GM12872 (cell line): ENCODE measurements at regions not wholly inside any gene's neighbourhood (a gene's known extent, or its start where the extent isn't known, plus 50 kb on each side); places are given as distances from the start of the nearest gene placed in this dataset.

ENCODE experiments used
- TF ChIP-seq, protein P1 (sequence below): IDR thresholded peaks from 3 replicates; pipeline ENCODE4 v1.5.1; 2011; ENCODE audit warnings: low read depth, mild to moderate bottlenecking, low read length, moderate library complexity; ENCODE audit not compliant: insufficient read depth

DNA sequence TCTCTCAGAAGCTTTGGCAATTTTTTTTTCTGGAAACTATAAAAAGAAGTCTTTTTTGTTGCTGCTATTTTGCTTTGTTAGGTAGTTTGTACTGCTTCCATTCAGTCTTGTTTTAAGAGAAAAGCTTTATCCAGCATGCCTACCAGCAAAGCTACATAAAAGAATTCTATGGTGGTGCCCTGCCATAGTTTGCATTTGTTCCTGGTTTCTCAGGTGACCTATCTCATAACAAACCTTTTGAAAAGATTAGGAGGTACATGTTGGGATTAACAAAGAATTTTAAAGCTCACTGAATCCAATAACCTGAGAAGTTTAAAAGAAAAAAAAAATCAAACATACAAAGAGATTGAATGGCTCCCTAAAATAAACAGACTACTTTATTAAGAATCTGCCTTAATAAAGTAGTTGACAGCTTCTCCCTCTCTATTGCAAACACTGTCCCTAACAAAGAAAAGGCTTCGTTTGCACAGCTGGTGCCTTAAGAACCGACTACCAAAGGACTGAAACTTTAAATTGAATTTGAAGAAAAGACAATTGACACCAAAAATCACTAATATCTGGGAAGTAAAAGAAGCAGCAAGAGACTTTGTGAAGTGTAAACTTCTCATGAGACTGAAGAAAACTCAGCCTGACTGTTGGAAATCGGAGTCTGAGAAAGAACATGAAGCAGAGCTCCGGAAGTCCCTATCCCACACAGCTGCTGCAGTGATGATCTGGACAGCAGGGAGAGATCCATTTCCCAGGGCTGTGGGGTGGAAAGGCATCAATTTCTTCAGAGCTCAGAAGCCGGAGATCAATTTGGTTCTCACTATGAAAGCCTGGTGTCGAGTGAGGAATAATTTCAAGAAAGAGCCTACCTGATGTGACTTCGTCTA, 102.7 kb upstream of the PLEKHA5 start:
- TF ChIP-seq, protein P1, sequence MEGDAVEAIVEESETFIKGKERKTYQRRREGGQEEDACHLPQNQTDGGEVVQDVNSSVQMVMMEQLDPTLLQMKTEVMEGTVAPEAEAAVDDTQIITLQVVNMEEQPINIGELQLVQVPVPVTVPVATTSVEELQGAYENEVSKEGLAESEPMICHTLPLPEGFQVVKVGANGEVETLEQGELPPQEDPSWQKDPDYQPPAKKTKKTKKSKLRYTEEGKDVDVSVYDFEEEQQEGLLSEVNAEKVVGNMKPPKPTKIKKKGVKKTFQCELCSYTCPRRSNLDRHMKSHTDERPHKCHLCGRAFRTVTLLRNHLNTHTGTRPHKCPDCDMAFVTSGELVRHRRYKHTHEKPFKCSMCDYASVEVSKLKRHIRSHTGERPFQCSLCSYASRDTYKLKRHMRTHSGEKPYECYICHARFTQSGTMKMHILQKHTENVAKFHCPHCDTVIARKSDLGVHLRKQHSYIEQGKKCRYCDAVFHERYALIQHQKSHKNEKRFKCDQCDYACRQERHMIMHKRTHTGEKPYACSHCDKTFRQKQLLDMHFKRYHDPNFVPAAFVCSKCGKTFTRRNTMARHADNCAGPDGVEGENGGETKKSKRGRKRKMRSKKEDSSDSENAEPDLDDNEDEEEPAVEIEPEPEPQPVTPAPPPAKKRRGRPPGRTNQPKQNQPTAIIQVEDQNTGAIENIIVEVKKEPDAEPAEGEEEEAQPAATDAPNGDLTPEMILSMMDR, result no peak

DNA sequence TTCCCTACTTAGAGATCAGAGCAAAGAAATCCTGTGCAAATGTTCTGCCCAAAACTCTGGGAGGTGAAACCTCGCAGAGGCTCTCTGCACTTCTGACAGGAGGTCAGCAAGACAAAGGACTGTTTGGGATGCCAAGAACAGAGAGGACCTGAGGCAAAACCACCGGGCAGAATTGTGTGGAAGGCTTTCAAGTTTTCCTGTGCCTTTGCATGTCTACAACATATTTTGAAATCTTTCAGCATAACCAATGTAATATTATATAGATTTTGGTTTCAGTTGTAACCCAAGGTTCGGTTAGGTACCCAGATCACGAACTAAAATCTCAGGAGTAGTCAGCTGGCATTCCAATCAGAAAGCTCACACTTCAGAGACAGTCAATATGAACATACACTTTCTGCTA, 99.4 kb upstream of the PLEKHA5 start:
- TF ChIP-seq, protein P1, result no peak

DNA sequence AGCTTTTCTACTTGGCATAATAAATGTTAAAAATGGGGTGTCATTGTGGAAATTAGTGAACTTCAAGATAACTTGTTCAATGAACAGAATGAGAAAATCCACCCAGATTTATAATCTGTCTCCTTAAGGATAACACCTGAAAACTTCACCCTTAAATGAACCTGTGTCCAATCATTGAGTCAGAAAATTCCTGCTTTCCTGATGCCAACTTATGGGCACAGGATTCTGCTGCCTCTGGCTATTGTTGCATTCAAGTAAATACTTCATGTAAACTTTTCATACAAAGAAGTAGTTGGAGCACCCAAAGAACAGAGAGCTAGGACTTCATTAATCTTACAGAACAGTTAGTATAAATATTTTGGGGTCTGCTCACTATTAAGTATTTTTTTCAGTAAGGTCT, 98.9 kb upstream of the PLEKHA5 start:
- TF ChIP-seq, protein P1, result no peak

DNA sequence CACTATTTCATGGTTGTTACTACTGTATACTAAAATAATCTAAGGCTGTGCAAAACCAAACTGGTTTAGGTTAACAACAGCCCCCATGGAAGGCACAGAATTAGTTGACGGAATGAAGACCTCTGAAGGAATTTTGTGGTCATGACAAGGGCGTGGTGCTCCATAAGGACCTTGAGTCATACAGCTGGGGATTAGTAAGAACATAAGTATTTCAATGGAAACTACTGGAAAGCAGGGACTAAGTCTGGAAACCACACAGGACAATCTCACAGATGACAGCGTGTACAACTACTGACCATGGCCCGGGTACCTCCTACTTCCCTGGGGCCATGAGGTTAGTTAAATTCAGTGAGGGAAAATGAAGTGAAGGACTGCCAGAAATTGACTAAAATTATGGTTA, 98.5 kb upstream of the PLEKHA5 start:
- TF ChIP-seq, protein P1, result no peak

DNA sequence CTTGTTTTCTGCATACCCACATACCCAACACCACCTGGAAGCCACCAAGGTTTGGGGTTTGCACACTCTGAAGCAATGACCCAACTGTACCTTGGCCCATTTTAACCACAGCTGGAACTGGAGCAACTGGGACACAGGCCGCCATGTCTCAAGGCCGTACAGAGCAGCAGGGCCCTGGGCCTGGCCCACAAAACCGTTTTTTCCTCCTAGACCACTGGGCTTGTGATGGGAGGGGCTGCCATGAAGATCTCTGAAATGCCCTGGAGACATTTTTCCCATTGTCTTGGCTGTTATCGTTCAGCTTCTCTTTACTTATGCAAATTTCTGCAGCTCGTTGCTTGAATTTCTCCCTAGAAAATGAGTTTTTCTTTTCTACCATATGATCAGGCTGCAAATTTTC, 96.7 kb upstream of the PLEKHA5 start:
- TF ChIP-seq, protein P1, result no peak

DNA sequence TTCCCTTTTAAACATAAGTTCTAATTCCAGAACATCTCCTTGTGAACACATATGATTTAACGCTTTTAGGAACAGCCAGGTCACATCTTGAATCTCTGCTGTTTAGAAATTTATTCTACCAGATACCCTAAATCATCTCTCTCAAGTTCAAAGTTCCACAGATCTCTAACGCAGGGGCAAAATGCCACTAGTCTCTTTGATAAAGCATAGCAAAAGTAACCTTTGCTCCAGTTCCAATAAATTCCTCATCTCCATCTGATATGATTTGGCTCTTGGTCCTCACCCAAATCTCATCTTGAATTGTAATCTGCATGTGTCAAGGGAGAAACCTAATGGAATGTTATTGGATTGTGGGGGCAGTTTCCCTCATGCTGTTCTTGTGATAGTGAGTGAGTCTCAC, 96.3 kb upstream of the PLEKHA5 start:
- TF ChIP-seq, protein P1, result no peak

DNA sequence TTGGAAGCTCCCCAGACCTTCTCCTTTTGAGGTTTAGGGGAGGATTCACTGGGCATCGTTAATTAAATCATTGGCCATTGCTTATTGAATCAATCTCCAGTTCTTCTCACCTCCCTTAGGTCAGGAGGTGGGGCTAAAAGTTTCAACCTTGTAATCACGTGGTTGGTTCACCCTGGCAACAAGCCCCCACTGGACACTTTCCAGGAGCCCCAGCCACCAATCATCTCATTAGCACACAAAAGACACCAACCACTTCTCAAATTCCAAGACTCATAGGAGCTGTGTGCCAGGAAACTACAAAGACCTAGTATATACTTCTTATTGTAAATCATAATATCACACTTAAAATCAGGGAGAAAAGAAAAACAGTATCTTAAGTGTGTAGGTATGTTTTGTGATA, 94.6 kb upstream of the PLEKHA5 start:
- TF ChIP-seq, protein P1, result no peak

DNA sequence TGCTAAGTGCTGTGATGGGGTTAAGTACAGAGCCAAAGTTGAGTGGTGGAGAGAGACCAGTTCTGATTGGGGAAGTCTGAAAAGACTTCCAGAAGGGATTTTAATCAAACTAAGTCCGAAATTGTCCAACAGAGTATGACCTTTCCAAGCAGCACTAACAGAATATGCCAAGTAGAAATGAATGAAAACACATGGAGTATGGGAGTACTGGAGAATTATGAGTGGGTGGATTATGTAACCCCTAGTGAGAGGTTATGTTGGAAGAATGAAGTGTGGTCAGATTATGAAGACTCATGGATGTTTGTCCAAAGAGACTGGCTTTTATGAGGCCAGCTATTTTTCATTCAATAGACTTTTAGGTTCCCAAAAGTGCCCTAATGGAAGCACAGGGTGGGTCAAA, 94.0 kb upstream of the PLEKHA5 start:
- TF ChIP-seq, protein P1, result no peak
